ENCODE measurements at regions not wholly inside any gene's neighbourhood (a gene's known extent, or its start where the extent isn't known, plus 50 kb on each side); places are given as distances from the start of the nearest gene placed in this dataset.

- DNase-seq = no peak
These were observed 135.9 kb upstream of the AGBL1 start for GRCh38 chr15:85943791-85944190.

GRCh38 chr15:85947021-85947420, 132.7 kb upstream of the AGBL1 start:
- no peak for DNase-seq

- no peak for DNase-seq
These were observed 131.7 kb upstream of the AGBL1 start for GRCh38 chr15:85947936-85948335.

- DNase-seq = no peak
These were observed 129.6 kb upstream of the AGBL1 start for GRCh38 chr15:85950101-85950500.

GRCh38 chr15:85954586-85954985, 125.1 kb upstream of the AGBL1 start:
- DNase-seq = no peak

- DNase-seq = no peak
These were observed 123.9 kb upstream of the AGBL1 start for GRCh38 chr15:85955501-85956391.

- DNase-seq = no peak
These were observed 123.0 kb upstream of the AGBL1 start for GRCh38 chr15:85956532-85957275.

- DNase-seq = no peak
These were observed 120.1 kb upstream of the AGBL1 start for GRCh38 chr15:85959611-85960010.

- no peak for DNase-seq
These were observed 119.3 kb upstream of the AGBL1 start for GRCh38 chr15:85960381-85960780.

- DNase-seq = no peak
These were observed 117.8 kb upstream of the AGBL1 start for GRCh38 chr15:85961821-85962220.

GRCh38 chr15:85963262-85963760, 116.4 kb upstream of the AGBL1 start:
- no peak for DNase-seq

- DNase-seq = no peak
These were observed 115.2 kb upstream of the AGBL1 start for GRCh38 chr15:85964471-85964870.

GRCh38 chr15:85967553-85967952, 112.1 kb upstream of the AGBL1 start:
- no peak for DNase-seq

GRCh38 chr15:85972805-85973540, 106.7 kb upstream of the AGBL1 start:
- DNase-seq = no peak

GRCh38 chr15:85973584-85974347, 105.9 kb upstream of the AGBL1 start:
- no peak for DNase-seq

- no peak for DNase-seq
These were observed 105.3 kb upstream of the AGBL1 start for GRCh38 chr15:85974348-85974705.

GRCh38 chr15:85974742-85975141, 104.9 kb upstream of the AGBL1 start:
- DNase-seq = no peak

- no peak for DNase-seq
These were observed 103.6 kb upstream of the AGBL1 start for GRCh38 chr15:85976102-85976501.

GRCh38 chr15:85976986-85977385, 102.7 kb upstream of the AGBL1 start:
- no peak for DNase-seq

GRCh38 chr15:85977586-85977985, 102.1 kb upstream of the AGBL1 start:
- DNase-seq = no peak

- no peak for DNase-seq
These were observed 99.7 kb upstream of the AGBL1 start for GRCh38 chr15:85979929-85980328.

- DNase-seq = no peak
These were observed 98.7 kb upstream of the AGBL1 start for GRCh38 chr15:85980946-85981345.

GRCh38 chr15:85984241-85984640, 95.4 kb upstream of the AGBL1 start:
- no peak for DNase-seq
